Natural killer cell (primary cell): ENCODE measurements at regions not wholly inside any gene's neighbourhood (a gene's known extent, or its start where the extent isn't known, plus 50 kb on each side); places are given as distances from the start of the nearest gene placed in this dataset.

ENCODE experiments used
- ATAC-seq, 3 donors: fragments of 150-1000 bp in 2 of 3; fragments of 200-7000 bp in 1 of 3; cut with Tn5 transposase; 1 replicate in 1 of 3; 2 replicates in 2 of 3; pipeline ENCODE4 v1.10.0; 2021; ENCODE audit warnings: mild to moderate bottlenecking in 2 of 3, moderate library complexity in 2 of 3
- DNase-seq, 2 donors: peaks; one replicate each; pipeline versions ENCODE4 v3.0.0 to v3.0.0-alpha.2; 2013 to 2021; ENCODE audit warnings: mixed read lengths in 1 of 2
- H3K27ac ChIP-seq: one replicate; pipeline ENCODE4 v1.5.1; 2013; ENCODE audit warnings: mild to moderate bottlenecking, low read length
- H3K27me3 ChIP-seq: one replicate; pipeline ENCODE4 v1.6.1; 2013; ENCODE audit warnings: low read length; ENCODE audit not compliant: control insufficient read depth, insufficient read depth
- H3K36me3 ChIP-seq: one replicate; pipeline ENCODE4 v1.6.1; 2013; ENCODE audit warnings: low read length; ENCODE audit not compliant: control insufficient read depth, insufficient read depth
- H3K4me1 ChIP-seq: one replicate; pipeline ENCODE4 v1.6.1; 2013; ENCODE audit warnings: low read length; ENCODE audit not compliant: control insufficient read depth, insufficient read depth
- H3K4me3 ChIP-seq: one replicate; pipeline ENCODE4 v1.5.1; 2013; ENCODE audit warnings: low read length
- H3K9me3 ChIP-seq: one replicate; pipeline ENCODE4 v1.6.1; 2013; ENCODE audit warnings: low read length; ENCODE audit not compliant: control insufficient read depth, insufficient read depth
- H3K27ac Mint-ChIP-seq, 2 donors: one replicate each; pipeline ENCODE4 v1.8.0; 2022; ENCODE audit warnings: mild to moderate bottlenecking in 2 of 2, mixed read lengths in 2 of 2, moderate library complexity in 1 of 2
- H3K27me3 Mint-ChIP-seq, 2 donors: one replicate each; pipeline ENCODE4 v1.8.0; 2022; ENCODE audit warnings: low read depth in 2 of 2, mixed read lengths in 2 of 2
- H3K36me3 Mint-ChIP-seq: one replicate; pipeline ENCODE4 v1.8.0; 2022; ENCODE audit warnings: mixed read lengths
- H3K4me1 Mint-ChIP-seq, 2 donors: one replicate each; pipeline ENCODE4 v1.8.0; 2022; ENCODE audit warnings: mixed read lengths in 2 of 2
- H3K4me3 Mint-ChIP-seq: one replicate; pipeline ENCODE4 v1.8.0; 2022; ENCODE audit warnings: mild to moderate bottlenecking, moderate library complexity, mixed read lengths
- H3K9me3 Mint-ChIP-seq, 2 donors: one replicate each; pipeline ENCODE4 v1.8.0; 2022; ENCODE audit warnings: mixed read lengths in 2 of 2
- WGBS: methylation state at CpG from one replicate; pipeline ENCODE4 v1.1.7; 2013; ENCODE audit warnings: missing lambda C conversion rate; ENCODE audit not compliant: insufficient coverage; 5-methylcytosine and 5-hydroxymethylcytosine counted together
- intact Hi-C: fragments of 100-400 bp; cut with micrococcal nuclease; formaldehyde crosslinking; loops from one replicate; pipeline ENCODE4 v1.14.2; 2022
- TF ChIP-seq, protein P1 (sequence below): fragments of 200-600 bp; IDR thresholded peaks from one replicate; pipeline ENCODE4 v1.8.0; 2022; ENCODE audit warnings: antibody characterized with exemption

DNA sequence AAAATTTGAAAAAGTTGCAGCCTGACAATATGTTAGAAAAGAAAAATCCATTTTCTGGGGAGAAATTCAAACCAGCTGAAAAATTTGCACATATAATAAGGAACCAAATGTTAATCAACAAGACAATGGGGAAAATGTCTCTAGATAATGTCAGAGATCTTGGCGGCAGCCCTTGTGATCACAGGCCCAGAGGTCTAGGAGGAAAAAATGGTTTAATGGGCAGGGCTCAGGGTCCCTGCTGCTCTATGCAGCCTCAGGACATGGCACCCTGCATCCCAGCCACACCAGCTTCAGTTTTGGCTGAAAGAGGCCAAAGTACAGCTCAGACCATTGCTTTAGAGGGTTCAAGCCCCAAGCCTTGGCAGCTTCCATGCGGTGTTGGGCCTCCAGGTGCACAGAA is 701.9 kb downstream of the IGSF11 start:
- H3K27ac ChIP-seq, result no peak overlapping the region
- no peak overlapping the region for H3K4me3 Mint-ChIP-seq
- TF ChIP-seq, protein P1, sequence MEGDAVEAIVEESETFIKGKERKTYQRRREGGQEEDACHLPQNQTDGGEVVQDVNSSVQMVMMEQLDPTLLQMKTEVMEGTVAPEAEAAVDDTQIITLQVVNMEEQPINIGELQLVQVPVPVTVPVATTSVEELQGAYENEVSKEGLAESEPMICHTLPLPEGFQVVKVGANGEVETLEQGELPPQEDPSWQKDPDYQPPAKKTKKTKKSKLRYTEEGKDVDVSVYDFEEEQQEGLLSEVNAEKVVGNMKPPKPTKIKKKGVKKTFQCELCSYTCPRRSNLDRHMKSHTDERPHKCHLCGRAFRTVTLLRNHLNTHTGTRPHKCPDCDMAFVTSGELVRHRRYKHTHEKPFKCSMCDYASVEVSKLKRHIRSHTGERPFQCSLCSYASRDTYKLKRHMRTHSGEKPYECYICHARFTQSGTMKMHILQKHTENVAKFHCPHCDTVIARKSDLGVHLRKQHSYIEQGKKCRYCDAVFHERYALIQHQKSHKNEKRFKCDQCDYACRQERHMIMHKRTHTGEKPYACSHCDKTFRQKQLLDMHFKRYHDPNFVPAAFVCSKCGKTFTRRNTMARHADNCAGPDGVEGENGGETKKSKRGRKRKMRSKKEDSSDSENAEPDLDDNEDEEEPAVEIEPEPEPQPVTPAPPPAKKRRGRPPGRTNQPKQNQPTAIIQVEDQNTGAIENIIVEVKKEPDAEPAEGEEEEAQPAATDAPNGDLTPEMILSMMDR, result no peak
- peaks cover 18% of the 10 kb centered on the region for H3K9me3 ChIP-seq
- peaks cover 6% of the 10 kb centered on the region for H3K36me3 Mint-ChIP-seq
- intact Hi-C loops, result no loop called here
- no peaks in the 10 kb centered on the region for H3K36me3 ChIP-seq
- no peak overlapping the region for H3K27ac Mint-ChIP-seq
- no peaks in the 10 kb centered on the region for H3K27me3 Mint-ChIP-seq
- DNase-seq, result no peak
- H3K4me1 ChIP-seq, result no peaks in the 10 kb centered on the region
- ATAC-seq, result no peak
- no peak overlapping the region for H3K4me3 ChIP-seq
- no peaks in the 10 kb centered on the region for H3K27me3 ChIP-seq
- WGBS, result 98% methylated on average over 2 of the region's 2 CpGs
- no peaks in the 10 kb centered on the region for H3K4me1 Mint-ChIP-seq
- peaks cover 19 to 23% of the 10 kb centered on the region in 2 donors for H3K9me3 Mint-ChIP-seq

DNA sequence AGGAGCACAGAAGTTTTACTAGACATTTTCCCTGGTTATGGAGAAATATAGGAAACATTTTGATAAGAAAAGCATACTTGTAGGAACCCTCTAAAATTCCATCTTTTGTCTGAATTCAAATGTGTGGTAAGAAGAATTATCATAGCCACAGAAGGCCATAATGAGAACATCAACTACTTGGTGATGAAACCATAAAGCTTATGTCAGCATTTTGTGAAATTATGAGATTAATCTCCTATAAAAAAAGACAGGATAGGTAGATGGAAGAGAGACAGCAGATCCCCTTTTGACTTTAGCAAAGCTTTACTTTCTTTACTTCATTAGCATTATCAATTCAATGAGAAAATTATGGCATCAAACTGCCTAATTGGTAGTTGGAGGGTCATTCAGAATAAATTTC is 697.0 kb downstream of the IGSF11 start:
- intact Hi-C loops, result no loop called here
- DNase-seq, result no peak
- no peak overlapping the region for H3K27ac Mint-ChIP-seq
- peaks cover under 1% of the 10 kb centered on the region for H3K36me3 Mint-ChIP-seq
- TF ChIP-seq, protein P1, result no peak
- H3K9me3 ChIP-seq, result peaks cover 8% of the 10 kb centered on the region
- no peak for ATAC-seq
- no peaks in the 10 kb centered on the region for H3K4me1 Mint-ChIP-seq
- no peaks in the 10 kb centered on the region for H3K36me3 ChIP-seq
- no peak overlapping the region for H3K27ac ChIP-seq
- no peaks in the 10 kb centered on the region for H3K27me3 ChIP-seq
- H3K9me3 Mint-ChIP-seq, result peaks cover 6 to 8% of the 10 kb centered on the region in 2 donors
- no peaks in the 10 kb centered on the region for H3K4me1 ChIP-seq
- no peak overlapping the region for H3K4me3 Mint-ChIP-seq
- H3K27me3 Mint-ChIP-seq, result no peaks in the 10 kb centered on the region
- H3K4me3 ChIP-seq, result no peak overlapping the region

DNA sequence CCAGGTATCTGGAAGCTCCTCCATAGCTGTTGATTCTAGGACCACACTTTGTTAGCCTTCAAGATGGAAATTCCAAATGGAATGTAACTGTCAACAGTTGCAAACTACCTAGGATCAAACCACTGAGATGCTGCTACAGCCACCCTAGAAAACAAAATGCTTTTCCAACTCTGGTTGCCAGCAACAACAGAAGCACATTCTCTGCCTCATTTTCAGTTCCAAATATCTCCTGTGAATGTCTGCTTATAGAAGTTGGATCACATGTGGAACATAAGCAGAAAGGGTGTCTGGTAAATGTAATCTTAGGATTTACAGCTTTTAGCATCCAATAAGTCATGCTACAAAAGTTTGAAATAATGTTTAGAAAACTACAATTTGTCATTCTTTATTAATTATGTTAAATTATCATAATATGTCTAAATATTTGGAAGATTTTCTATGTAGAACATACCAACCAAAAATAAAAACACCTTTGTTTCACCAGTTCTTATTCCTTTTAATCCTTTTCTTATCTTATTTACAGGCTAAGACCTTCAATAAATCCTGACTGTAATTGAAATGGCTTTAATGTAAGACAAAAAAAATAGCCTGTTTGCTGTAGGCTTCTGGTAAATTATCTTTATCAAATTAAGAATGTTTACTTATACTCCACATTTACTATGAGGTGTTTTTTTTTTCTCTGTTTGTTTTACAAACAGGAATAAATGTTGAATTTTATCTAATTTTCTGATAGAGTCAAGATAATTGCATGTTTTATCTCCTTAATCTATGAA is 687.1 kb downstream of the IGSF11 start:
- Histone ChIP-seq H3K27me3 (no peaks in the 10 kb centered on the region), H3K4me3 (no peak overlapping the region), H3K4me1 (no peaks in the 10 kb centered on the region), H3K9me3 (no peaks in the 10 kb centered on the region), H3K27ac (no peak overlapping the region), H3K36me3 (no peaks in the 10 kb centered on the region)
- no peak overlapping the region for H3K27ac Mint-ChIP-seq
- intact Hi-C loops, result no loop called here
- TF ChIP-seq, protein P1, result no peak
- no peak for ATAC-seq
- no peaks in the 10 kb centered on the region for H3K36me3 Mint-ChIP-seq
- peaks cover 8 to 25% of the 10 kb centered on the region in 2 donors for H3K9me3 Mint-ChIP-seq
- no peak overlapping the region for H3K4me3 Mint-ChIP-seq
- DNase-seq, result no peak
- H3K4me1 Mint-ChIP-seq, result no peaks in the 10 kb centered on the region
- H3K27me3 Mint-ChIP-seq, result no peaks in the 10 kb centered on the region

DNA sequence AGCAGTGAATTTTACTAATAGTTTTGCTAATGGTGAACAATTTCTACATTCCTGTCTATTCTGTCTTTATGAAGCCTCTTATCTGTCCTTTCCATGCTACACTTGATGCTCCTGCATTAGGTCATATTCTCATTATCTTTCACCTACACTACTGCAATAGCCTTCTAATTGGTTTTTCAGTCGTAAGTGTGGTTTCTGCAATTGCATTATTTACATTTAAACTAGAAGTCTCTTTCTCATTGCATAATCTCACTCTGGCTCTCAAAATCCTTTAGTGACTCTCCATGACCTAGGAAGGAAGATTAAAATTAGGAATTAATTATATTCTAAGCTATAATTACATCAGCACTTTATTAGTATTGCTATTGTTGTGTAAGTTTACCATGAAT is 686.5 kb downstream of the IGSF11 start:
- no peak overlapping the region for H3K4me3 Mint-ChIP-seq
- H3K27ac Mint-ChIP-seq, result no peak overlapping the region
- no peaks in the 10 kb centered on the region for H3K9me3 ChIP-seq
- no peaks in the 10 kb centered on the region for H3K36me3 ChIP-seq
- H3K4me3 ChIP-seq, result no peak overlapping the region
- no peaks in the 10 kb centered on the region for H3K27me3 ChIP-seq
- H3K9me3 Mint-ChIP-seq, result peaks cover 8 to 28% of the 10 kb centered on the region in 2 donors
- no peaks in the 10 kb centered on the region for H3K4me1 Mint-ChIP-seq
- intact Hi-C loops, result no loop called here
- no peak for DNase-seq
- WGBS, result 80% methylated on average over 1 of the region's 1 CpG
- TF ChIP-seq, protein P1, result no peak
- H3K4me1 ChIP-seq, result no peaks in the 10 kb centered on the region
- H3K27ac ChIP-seq, result no peak overlapping the region
- no peaks in the 10 kb centered on the region for H3K27me3 Mint-ChIP-seq
- no peaks in the 10 kb centered on the region for H3K36me3 Mint-ChIP-seq
- no peak for ATAC-seq
